ENCODE measurements at regions not wholly inside any gene's neighbourhood (a gene's known extent, or its start where the extent isn't known, plus 50 kb on each side); places are given as distances from the start of the nearest gene placed in this dataset.
"Not testable (repeated sequence)": the region's sequence is repeated elsewhere in the genome, so short reads cannot be mapped to it uniquely, and the experiment has no call there.

GRCh38 chr7:91713669-91714068 lies 166.8 kb downstream of the MTERF1 start:
- TF ChIP-seq, protein P1, sequence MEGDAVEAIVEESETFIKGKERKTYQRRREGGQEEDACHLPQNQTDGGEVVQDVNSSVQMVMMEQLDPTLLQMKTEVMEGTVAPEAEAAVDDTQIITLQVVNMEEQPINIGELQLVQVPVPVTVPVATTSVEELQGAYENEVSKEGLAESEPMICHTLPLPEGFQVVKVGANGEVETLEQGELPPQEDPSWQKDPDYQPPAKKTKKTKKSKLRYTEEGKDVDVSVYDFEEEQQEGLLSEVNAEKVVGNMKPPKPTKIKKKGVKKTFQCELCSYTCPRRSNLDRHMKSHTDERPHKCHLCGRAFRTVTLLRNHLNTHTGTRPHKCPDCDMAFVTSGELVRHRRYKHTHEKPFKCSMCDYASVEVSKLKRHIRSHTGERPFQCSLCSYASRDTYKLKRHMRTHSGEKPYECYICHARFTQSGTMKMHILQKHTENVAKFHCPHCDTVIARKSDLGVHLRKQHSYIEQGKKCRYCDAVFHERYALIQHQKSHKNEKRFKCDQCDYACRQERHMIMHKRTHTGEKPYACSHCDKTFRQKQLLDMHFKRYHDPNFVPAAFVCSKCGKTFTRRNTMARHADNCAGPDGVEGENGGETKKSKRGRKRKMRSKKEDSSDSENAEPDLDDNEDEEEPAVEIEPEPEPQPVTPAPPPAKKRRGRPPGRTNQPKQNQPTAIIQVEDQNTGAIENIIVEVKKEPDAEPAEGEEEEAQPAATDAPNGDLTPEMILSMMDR (IDR thresholded peaks at IDR 0.05), result no peak
- Mint-ChIP-seq H3K9me3 (peaks cover 9% of the 10 kb centered on the region), H3K4me1 (no peaks in the 10 kb centered on the region), H3K36me3 (ENCODE audit: low read depth) (no peaks in the 10 kb centered on the region), H3K4me3 (no peak overlapping the region), H3K27me3 (peaks cover 2% of the 10 kb centered on the region), H3K27ac (no peak overlapping the region)
- DNase-seq (no peak), ATAC-seq (ENCODE audit: low read depth) (no peak)
- CTCF ChIA-PET, result no interaction called here
- POLR2A ChIA-PET, result no interaction called here
- intact Hi-C loops (cut with micrococcal nuclease), result no loop called here

DNA sequence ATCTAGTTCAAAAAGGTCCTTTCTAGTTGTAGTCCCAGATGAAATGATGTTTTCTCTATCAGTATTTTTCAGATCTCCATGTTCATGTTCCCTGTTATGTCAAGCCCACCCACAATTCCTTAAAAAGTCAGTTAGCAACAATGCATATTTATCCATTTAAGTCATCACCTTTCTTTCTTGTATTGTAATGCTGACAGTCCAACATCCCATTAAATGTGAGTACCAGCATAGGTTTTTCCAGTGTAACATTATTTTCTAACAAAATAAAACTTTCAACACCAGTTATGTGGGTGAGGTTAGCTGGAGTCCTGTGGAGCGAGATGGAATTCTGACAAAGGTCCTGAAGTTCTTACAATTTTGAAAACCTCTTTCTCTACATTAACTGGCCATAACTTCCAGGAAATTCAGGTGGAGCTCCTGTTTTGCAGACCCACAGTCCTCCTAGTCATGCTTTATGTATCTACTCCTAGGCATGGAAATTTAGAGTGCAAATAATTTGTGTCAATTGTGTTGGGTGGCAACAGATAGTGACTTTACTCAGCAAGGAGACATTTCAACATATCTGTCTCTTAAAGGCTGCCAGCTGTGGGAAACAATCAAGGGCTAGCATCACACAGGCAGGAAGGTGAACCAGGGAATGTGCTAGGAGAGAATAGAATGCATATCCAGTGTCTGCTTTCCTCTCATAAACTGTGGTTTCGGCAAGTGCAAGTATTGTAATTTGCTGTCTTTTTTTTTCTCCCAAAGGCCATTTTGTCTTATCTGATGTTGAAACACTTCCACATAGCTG lies 162.6 kb downstream of the MTERF1 start:
- intact Hi-C loops (cut with micrococcal nuclease), result no loop called here
- no peak for ATAC-seq (ENCODE audit: low read depth)
- Mint-ChIP-seq H3K4me1 (no peaks in the 10 kb centered on the region), H3K4me3 (no peak overlapping the region), H3K36me3 (ENCODE audit: low read depth) (no peaks in the 10 kb centered on the region), H3K9me3 (peaks cover 14% of the 10 kb centered on the region), H3K27ac (no peak overlapping the region), H3K27me3 (no peaks in the 10 kb centered on the region)
- POLR2A ChIA-PET, result no interaction called here
- CTCF ChIA-PET, result interaction anchor here (0.7 kb wide), 1 partner anchor 418 kb away, joined by 3 read pairs; no protein-coding TSS in a partner anchor
- TF ChIP-seq, protein P1 (IDR thresholded peaks at IDR 0.05), result no peak
- no peak for DNase-seq

DNA sequence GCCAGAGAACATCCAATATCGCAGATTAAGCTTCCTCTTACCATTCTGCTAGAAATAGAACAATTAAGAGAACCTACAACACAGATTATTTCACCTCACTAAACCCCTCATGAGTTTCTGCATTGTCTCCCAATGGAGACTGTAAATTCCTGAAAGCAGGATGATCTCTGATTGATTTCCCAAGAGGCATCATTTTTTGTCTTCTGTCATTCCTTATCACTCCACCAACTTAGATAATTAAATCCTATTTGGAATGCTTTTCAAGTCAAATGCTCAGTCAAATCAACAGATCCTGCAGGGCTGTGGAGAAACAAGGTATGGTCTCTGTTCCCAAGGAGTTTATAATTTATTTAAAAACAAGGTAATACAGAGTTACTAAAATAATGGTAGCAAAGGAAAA lies 161.5 kb downstream of the MTERF1 start:
- TF ChIP-seq, protein P1 (IDR thresholded peaks at IDR 0.05), result no peak
- Mint-ChIP-seq H3K36me3 (ENCODE audit: low read depth) (no peaks in the 10 kb centered on the region), H3K4me1 (no peaks in the 10 kb centered on the region), H3K9me3 (peaks cover 20% of the 10 kb centered on the region), H3K27ac (no peak overlapping the region), H3K4me3 (no peak overlapping the region), H3K27me3 (no peaks in the 10 kb centered on the region)
- intact Hi-C loops (cut with micrococcal nuclease), result no loop called here
- ChIA-PET CTCF (no interaction called here), POLR2A (no interaction called here)
- ATAC-seq (ENCODE audit: low read depth), result no peak
- no peak for DNase-seq

- no peaks in the 10 kb centered on the region for H3K36me3 Mint-ChIP-seq (ENCODE audit: low read depth)
- CTCF ChIA-PET, result no interaction called here
- H3K9me3 Mint-ChIP-seq, result peaks cover 24% of the 10 kb centered on the region
- POLR2A ChIA-PET, result no interaction called here
- no peak for DNase-seq
- TF ChIP-seq, protein P1 (IDR thresholded peaks at IDR 0.05), result no peak
- ATAC-seq (ENCODE audit: low read depth), result no peak
- H3K4me1 Mint-ChIP-seq, result no peaks in the 10 kb centered on the region
- no peak overlapping the region for H3K4me3 Mint-ChIP-seq
- no peaks in the 10 kb centered on the region for H3K27me3 Mint-ChIP-seq
- intact Hi-C loops (cut with micrococcal nuclease), result no loop called here
- H3K27ac Mint-ChIP-seq, result no peak overlapping the region
Measured at GRCh38 chr7:91720260-91720937, 160.1 kb downstream of the MTERF1 start.

DNA sequence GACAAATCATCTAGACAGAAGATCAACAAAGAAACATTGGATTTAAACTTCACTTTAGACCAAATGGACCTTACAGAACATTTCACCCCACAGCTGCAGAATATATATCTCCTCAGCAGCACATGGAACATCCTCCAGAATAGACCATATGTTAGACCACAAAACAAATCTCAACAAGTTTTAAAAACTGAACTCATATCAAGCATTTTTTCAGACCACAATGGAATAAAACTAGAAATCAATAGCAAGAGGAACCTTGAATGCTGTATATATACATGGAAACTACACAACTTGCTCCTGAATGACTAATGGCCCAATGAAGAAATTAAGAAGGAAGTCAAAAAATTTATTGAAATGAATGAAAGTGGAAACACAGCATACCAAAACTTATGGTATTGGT lies 157.7 kb downstream of the MTERF1 start:
- CTCF ChIA-PET, result no interaction called here
- DNase-seq (no peak), ATAC-seq (ENCODE audit: low read depth) (no peak)
- POLR2A ChIA-PET, result no interaction called here
- Mint-ChIP-seq H3K9me3 (peaks cover 26% of the 10 kb centered on the region), H3K36me3 (ENCODE audit: low read depth) (no peaks in the 10 kb centered on the region), H3K4me3 (no peak overlapping the region), H3K4me1 (no peaks in the 10 kb centered on the region), H3K27ac (no peak overlapping the region), H3K27me3 (no peaks in the 10 kb centered on the region)
- TF ChIP-seq, protein P1 (IDR thresholded peaks at IDR 0.05), result no peak
- intact Hi-C loops (cut with micrococcal nuclease), result no loop called here

- ATAC-seq (ENCODE audit: low read depth); H3K27me3 Mint-ChIP-seq; H3K4me1 Mint-ChIP-seq; CTCF ChIA-PET; H3K36me3 Mint-ChIP-seq (ENCODE audit: low read depth); H3K4me3 Mint-ChIP-seq; H3K27ac Mint-ChIP-seq; H3K9me3 Mint-ChIP-seq; intact Hi-C loops (cut with micrococcal nuclease); POLR2A ChIA-PET; DNase-seq: not testable (repeated sequence)
Measured at GRCh38 chr7:91729046-91729445, 151.5 kb downstream of the MTERF1 start.
